ENCODE measurements at regions not wholly inside any gene's neighbourhood (a gene's known extent, or its start where the extent isn't known, plus 50 kb on each side); places are given as distances from the start of the nearest gene placed in this dataset.

GRCh38 chr13:64672751-64673150 lies 2557.4 kb downstream of the PCDH9 start:
- no peak for TF ChIP-seq POLR2A (IDR thresholded peaks at IDR 0.05)
- TF ChIP-seq CTCF (IDR thresholded peaks at IDR 0.05) = no peak
- no peak for TF ChIP-seq EP300 (IDR thresholded peaks at IDR 0.05)
- Histone ChIP-seq H3K27me3 (no peaks in the 10 kb centered on the region), H3K36me3 (no peaks in the 10 kb centered on the region), H3K9me3 (no peaks in the 10 kb centered on the region), H3K4me1 (no peaks in the 10 kb centered on the region), H3K27ac (no peak overlapping the region), H3K4me3 (no peak overlapping the region)
- no peak for DNase-seq (ENCODE audit: low spot score in 2 of 2)
- WGBS, 2 donors = 92 to 95% methylated on average over 2 of the region's 2 CpGs

- DNase-seq (ENCODE audit: low spot score in 2 of 2) = no peak
- 91 to 94% methylated on average over 7 of the region's 7 CpGs for WGBS, 2 donors
- no peaks in the 10 kb centered on the region for H3K27me3 ChIP-seq
- H3K27ac ChIP-seq = no peak overlapping the region
- H3K4me1 ChIP-seq = no peaks in the 10 kb centered on the region
- H3K36me3 ChIP-seq = no peaks in the 10 kb centered on the region
- H3K9me3 ChIP-seq = peaks cover 0 to 13% (median 0%) of the 10 kb centered on the region in 4 donors
- no peak overlapping the region for H3K4me3 ChIP-seq
- TF ChIP-seq POLR2A (IDR thresholded peaks at IDR 0.05) (no peak), CTCF (IDR thresholded peaks at IDR 0.05) (no peak), EP300 (IDR thresholded peaks at IDR 0.05) (no peak)
These were observed 2567.1 kb downstream of the PCDH9 start for GRCh38 chr13:64662887-64663593.

DNA sequence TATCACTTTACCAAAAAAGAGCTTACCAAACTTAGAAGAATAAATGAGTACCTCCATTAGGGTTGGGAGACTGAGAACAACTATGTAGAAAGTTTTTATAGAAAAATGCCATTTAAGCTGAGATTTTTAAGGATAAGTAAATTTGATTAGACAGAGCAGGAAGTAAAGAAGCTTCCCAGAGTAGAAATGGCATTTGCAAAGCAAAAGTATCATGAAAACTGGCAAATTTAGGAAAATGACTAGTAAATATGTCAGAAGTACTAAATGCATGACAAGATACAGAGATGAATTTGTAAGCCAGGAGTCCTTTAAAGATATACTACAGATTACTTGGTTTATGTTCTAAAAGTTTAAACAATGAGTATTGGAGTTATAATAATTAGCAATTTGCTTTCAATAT lies 2581.8 kb downstream of the PCDH9 start:
- no peak for DNase-seq (ENCODE audit: low spot score in 2 of 2)
- TF ChIP-seq POLR2A (IDR thresholded peaks at IDR 0.05) (no peak), CTCF (IDR thresholded peaks at IDR 0.05) (no peak), EP300 (IDR thresholded peaks at IDR 0.05) (no peak)
- Histone ChIP-seq H3K27ac (no peak overlapping the region), H3K9me3 (no peaks in the 10 kb centered on the region), H3K36me3 (no peaks in the 10 kb centered on the region), H3K27me3 (no peaks in the 10 kb centered on the region), H3K4me3 (no peak overlapping the region), H3K4me1 (no peaks in the 10 kb centered on the region)

GRCh38 chr13:64643066-64643465 lies 2587.1 kb downstream of the PCDH9 start:
- Histone ChIP-seq H3K27ac (no peak overlapping the region), H3K27me3 (no peaks in the 10 kb centered on the region), H3K36me3 (no peaks in the 10 kb centered on the region), H3K4me3 (no peak overlapping the region), H3K4me1 (no peaks in the 10 kb centered on the region), H3K9me3 (no peaks in the 10 kb centered on the region)
- 78 to 79% methylated on average over 2 of the region's 2 CpGs for WGBS, 2 donors
- no peak for TF ChIP-seq EP300 (IDR thresholded peaks at IDR 0.05)
- no peak for TF ChIP-seq POLR2A (IDR thresholded peaks at IDR 0.05)
- TF ChIP-seq CTCF (IDR thresholded peaks at IDR 0.05) = no peak
- no peak for DNase-seq (ENCODE audit: low spot score in 2 of 2)

DNA sequence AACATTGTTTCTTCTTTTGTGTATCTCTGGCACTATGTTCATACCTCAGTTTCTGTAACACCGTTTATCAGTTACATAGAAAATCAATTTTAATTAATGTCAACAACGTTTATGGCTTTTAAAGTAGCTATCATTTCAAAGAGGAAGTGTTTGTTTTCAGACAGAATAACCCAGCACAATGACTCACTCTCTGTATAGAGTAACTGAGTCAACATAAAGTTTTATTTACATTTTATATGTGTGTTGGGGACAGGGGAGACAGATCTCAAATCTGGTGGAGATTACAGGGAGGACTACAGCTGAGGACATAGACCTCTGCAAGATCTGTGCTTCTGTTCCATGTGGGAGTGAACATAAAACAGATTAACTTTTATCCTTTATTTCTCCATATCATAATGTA lies 2590.1 kb downstream of the PCDH9 start:
- no peak for DNase-seq (ENCODE audit: low spot score in 2 of 2)
- Histone ChIP-seq H3K4me1 (no peaks in the 10 kb centered on the region), H3K4me3 (no peak overlapping the region), H3K27ac (no peak overlapping the region), H3K27me3 (no peaks in the 10 kb centered on the region), H3K9me3 (no peaks in the 10 kb centered on the region), H3K36me3 (no peaks in the 10 kb centered on the region)
- 60 to 63% methylated on average over 2 of the region's 2 CpGs for WGBS, 2 donors
- TF ChIP-seq EP300 (IDR thresholded peaks at IDR 0.05) = no peak
- no peak for TF ChIP-seq CTCF (IDR thresholded peaks at IDR 0.05)
- TF ChIP-seq POLR2A (IDR thresholded peaks at IDR 0.05) = no peak
